Nephron (organoid): ENCODE measurements at regions not wholly inside any gene's neighbourhood (a gene's known extent, or its start where the extent isn't known, plus 50 kb on each side); places are given as distances from the start of the nearest gene placed in this dataset.
"Not testable (repeated sequence)": the region's sequence is repeated elsewhere in the genome, so short reads cannot be mapped to it uniquely, and the experiment has no call there.

Experiments used
- H3K27ac Mint-ChIP-seq, 3 experiments: 2 replicates each; pipeline ENCODE4 v1.8.0; 2020; ENCODE audit warnings: mixed read lengths in 3 of 3, mild to moderate bottlenecking in 2 of 3, moderate library complexity in 1 of 3
- H3K27me3 Mint-ChIP-seq: 2 replicates; pipeline ENCODE4 v1.8.0; 2021; ENCODE audit warnings: low read depth, mild to moderate bottlenecking, moderate library complexity, mixed read lengths
- H3K36me3 Mint-ChIP-seq: 2 replicates; pipeline ENCODE4 v1.8.0; 2020; ENCODE audit warnings: low read depth, mixed read lengths
- H3K4me1 Mint-ChIP-seq: 2 replicates; pipeline ENCODE4 v1.8.0; 2020; ENCODE audit warnings: mixed read lengths
- H3K4me3 Mint-ChIP-seq, 3 experiments: 2 replicates each; pipeline ENCODE4 v1.8.0; 2020; ENCODE audit warnings: mild to moderate bottlenecking in 3 of 3, mixed read lengths in 3 of 3, moderate library complexity in 2 of 3
- H3K9me3 Mint-ChIP-seq: 2 replicates; pipeline ENCODE4 v1.8.0; 2020; ENCODE audit warnings: mixed read lengths
- CTCF ChIP-seq, 3 experiments: fragments of 200-600 bp; sonication (generic); IDR thresholded peaks; one replicate each; pipeline ENCODE4 v1.5.0; 2021; ENCODE audit warnings: antibody characterized with exemption in 3 of 3; ENCODE audit not compliant: unreplicated experiment in 3 of 3

GRCh38 chr6:58347534-58347933, 1030.1 kb downstream of the PRIM2 start:
- not testable (repeated sequence) for H3K27me3 Mint-ChIP-seq, H3K4me1 Mint-ChIP-seq, H3K4me3 Mint-ChIP-seq, H3K36me3 Mint-ChIP-seq, H3K27ac Mint-ChIP-seq
- H3K9me3 Mint-ChIP-seq: peaks cover 24% of the 10 kb centered on the region

GRCh38 chr6:58351619-58352018, 1034.2 kb downstream of the PRIM2 start:
- peaks cover 29% of the 10 kb centered on the region for H3K9me3 Mint-ChIP-seq

GRCh38 chr6:58358452-58358851, 1041.0 kb downstream of the PRIM2 start:
- peaks cover 13% of the 10 kb centered on the region for H3K9me3 Mint-ChIP-seq
- not testable (repeated sequence) for H3K27me3 Mint-ChIP-seq, H3K36me3 Mint-ChIP-seq, H3K4me3 Mint-ChIP-seq, H3K27ac Mint-ChIP-seq, H3K4me1 Mint-ChIP-seq

More at GRCh38 chr6:58351619-58352018, 1034.2 kb downstream of the PRIM2 start:
- not testable (repeated sequence) for H3K36me3 Mint-ChIP-seq, H3K4me1 Mint-ChIP-seq, H3K27ac Mint-ChIP-seq, H3K27me3 Mint-ChIP-seq, H3K4me3 Mint-ChIP-seq

GRCh38 chr6:58365856-58366255, 1048.4 kb downstream of the PRIM2 start:
- H3K4me3 Mint-ChIP-seq, H3K36me3 Mint-ChIP-seq, H3K27me3 Mint-ChIP-seq: not testable (repeated sequence)

GRCh38 chr6:58406659-58407058, 1089.2 kb downstream of the PRIM2 start:
- H3K36me3 Mint-ChIP-seq, H3K27ac Mint-ChIP-seq, H3K4me1 Mint-ChIP-seq, H3K27me3 Mint-ChIP-seq, H3K4me3 Mint-ChIP-seq: not testable (repeated sequence)
- peaks cover 34% of the 10 kb centered on the region for H3K9me3 Mint-ChIP-seq

More at GRCh38 chr6:58365856-58366255, 1048.4 kb downstream of the PRIM2 start:
- not testable (repeated sequence) for H3K27ac Mint-ChIP-seq, H3K4me1 Mint-ChIP-seq
- H3K9me3 Mint-ChIP-seq: peaks cover 29% of the 10 kb centered on the region

GRCh38 chr6:58419321-58419720, 1101.9 kb downstream of the PRIM2 start:
- Mint-ChIP-seq H3K27ac (no peak overlapping the region), H3K36me3 (no peaks in the 10 kb centered on the region), H3K4me3 (no peak overlapping the region), H3K27me3 (no peaks in the 10 kb centered on the region), H3K9me3 (peaks cover 21% of the 10 kb centered on the region), H3K4me1 (no peaks in the 10 kb centered on the region)
- TF ChIP-seq CTCF (IDR thresholded peaks at IDR 0.05; ENCODE audit: unreplicated experiment in 3 of 3): no peak
